IMR-90 (cell line): ENCODE measurements at regions not wholly inside any gene's neighbourhood (a gene's known extent, or its start where the extent isn't known, plus 50 kb on each side); places are given as distances from the start of the nearest gene placed in this dataset.

Experiments used
- ATAC-seq: fragments of 200-7000 bp; cut with Tn5 transposase; 2 replicates; pipeline ENCODE4 v1.9.1; 2020; ENCODE audit warnings: low read depth, mild to moderate bottlenecking, moderate library complexity
- BruUV-seq: library from RNA; stranded (reverse); fragments of 400-500 nt; replicated peaks from 2 replicates; lab custom pipeline; 2021; lab: Mats Ljungman, UMichigan
- CTCF ChIA-PET: fragments of 300-600 bp; formaldehyde crosslinking; extraction: SDS; loops from one replicate; lab custom pipeline; 2021; ENCODE audit warnings: antibody characterized with exemption; lab: Yijun Ruan, JAX
- POLR2A ChIA-PET: fragments of 300-600 bp; sonication (Branson Sonifier 250); formaldehyde crosslinking; loops from one replicate; lab custom pipeline; 2022; ENCODE audit warnings: antibody characterized with exemption; ENCODE audit not compliant: unreplicated experiment; lab: Charles Lee
- DNase-seq: peaks from one replicate; pipeline ENCODE4 v3.0.0; 2013
- H2AFZ ChIP-seq: replicated peaks from 2 replicates; pipeline ENCODE3; 2013; ENCODE audit warnings: low read length, mild to moderate bottlenecking; ENCODE audit not compliant: poor library complexity
- H2AK5ac ChIP-seq: 2 replicates; pipeline ENCODE4 v1.6.1; 2013; ENCODE audit warnings: low read depth, low read length, inconsistent platforms
- H2AK9ac ChIP-seq: replicated peaks from 2 replicates; pipeline ENCODE3; 2013; ENCODE audit warnings: mild to moderate bottlenecking, low read depth, low read length, moderate library complexity; ENCODE audit not compliant: poor library complexity
- H2BK120ac ChIP-seq: 2 replicates; pipeline ENCODE4 v1.6.1; 2013; ENCODE audit warnings: low read depth, low read length, inconsistent platforms
- H2BK15ac ChIP-seq: 3 replicates; pipeline ENCODE4 v1.6.1; 2013; ENCODE audit warnings: low read depth, low read length, inconsistent platforms
- H2BK20ac ChIP-seq: 2 replicates; pipeline ENCODE4 v1.6.1; 2013; ENCODE audit warnings: low read depth, mild to moderate bottlenecking, inconsistent platforms, low read length, moderate library complexity
- H2BK5ac ChIP-seq: 2 replicates; pipeline ENCODE4 v1.6.1; 2013; ENCODE audit warnings: mild to moderate bottlenecking, low read depth, low read length, inconsistent platforms; ENCODE audit not compliant: poor library complexity, severe bottlenecking
- H3K14ac ChIP-seq: replicated peaks from 2 replicates; pipeline ENCODE4 v1.6.1; 2013; ENCODE audit warnings: low read depth, low read length, inconsistent platforms
- H3K18ac ChIP-seq: 2 replicates; pipeline ENCODE4 v1.6.1; 2013; ENCODE audit warnings: low read depth, low read length, control low read depth
- H3K23ac ChIP-seq: 2 replicates; pipeline ENCODE4 v1.6.1; 2013; ENCODE audit warnings: low read depth, low read length, inconsistent platforms
- H3K27ac ChIP-seq: 2 replicates; pipeline ENCODE4 v1.5.1; 2013; ENCODE audit warnings: mild to moderate bottlenecking, control low read depth, low read length; ENCODE audit not compliant: insufficient read depth
- H3K27me3 ChIP-seq: 2 replicates; pipeline ENCODE4 v1.6.1; 2013; ENCODE audit warnings: low read length; ENCODE audit not compliant: control insufficient read depth, insufficient read depth
- H3K36me3 ChIP-seq: 2 replicates; pipeline ENCODE4 v1.6.1; 2013; ENCODE audit warnings: low read length, mixed read lengths; ENCODE audit not compliant: control insufficient read depth, insufficient read depth
- H3K4ac ChIP-seq: 2 replicates; pipeline ENCODE4 v1.6.1; 2013; ENCODE audit warnings: low read depth, low read length, inconsistent platforms
- H3K4me1 ChIP-seq: 2 replicates; pipeline ENCODE4 v1.6.1; 2013; ENCODE audit warnings: low read length, mixed read lengths; ENCODE audit not compliant: control insufficient read depth, insufficient read depth
- H3K4me2 ChIP-seq: 2 replicates; pipeline ENCODE4 v1.6.1; 2013; ENCODE audit warnings: low read depth, mild to moderate bottlenecking, control low read depth, low read length, moderate library complexity
- H3K4me3 ChIP-seq: 2 replicates; pipeline ENCODE4 v1.5.1; 2013; ENCODE audit warnings: low read depth, mild to moderate bottlenecking, control low read depth, low read length, moderate library complexity; ENCODE audit not compliant: insufficient read depth
- H3K56ac ChIP-seq: 2 replicates; pipeline ENCODE4 v1.6.1; 2013; ENCODE audit warnings: low read length, inconsistent platforms; ENCODE audit not compliant: insufficient read depth; ENCODE audit errors: extremely low read depth
- H3K79me1 ChIP-seq, 2 experiments: 2 replicates each; pipeline ENCODE4 v1.6.1; 2013; ENCODE audit warnings: low read length in 2 of 2, inconsistent platforms in 1 of 2, low read depth in 1 of 2
- H3K9ac ChIP-seq: 2 replicates; pipeline ENCODE4 v1.6.1; 2013; ENCODE audit warnings: low read depth, low read length, control low read depth
- H3K9me1 ChIP-seq: 2 replicates; pipeline ENCODE4 v1.6.1; 2013; ENCODE audit warnings: low read length, inconsistent platforms; ENCODE audit not compliant: insufficient read depth
- H3K9me3 ChIP-seq: 2 replicates; pipeline ENCODE4 v1.6.1; 2013; ENCODE audit warnings: low read length; ENCODE audit not compliant: control insufficient read depth, insufficient read depth
- H4K20me1 ChIP-seq: 2 replicates; pipeline ENCODE4 v1.6.1; 2013; ENCODE audit warnings: low read length, inconsistent platforms; ENCODE audit not compliant: insufficient read depth
- H4K5ac ChIP-seq: 2 replicates; pipeline ENCODE4 v1.6.1; 2013; ENCODE audit warnings: mild to moderate bottlenecking, low read depth, low read length, control low read depth
- H4K8ac ChIP-seq, 2 experiments: 2 replicates each; pipeline ENCODE4 v1.6.1; 2013; ENCODE audit warnings: low read depth in 2 of 2, low read length in 2 of 2, control low read depth in 1 of 2, inconsistent platforms in 1 of 2
- H4K91ac ChIP-seq: 2 replicates; pipeline ENCODE4 v1.6.1; 2013; ENCODE audit warnings: low read depth, low read length, inconsistent platforms; ENCODE audit not compliant: insufficient read depth
- BHLHE40 ChIP-seq: fragments of 150-350 bp; IDR thresholded peaks from 2 replicates; pipeline ENCODE4 v1.6.1; 2016; ENCODE audit warnings: mild to moderate bottlenecking, low read depth, low read length
- CEBPB ChIP-seq: IDR thresholded peaks from 2 replicates; pipeline ENCODE4 v1.6.1; 2012; ENCODE audit warnings: low read depth, low read length, improper control_type of control experiment
- CHD1 ChIP-seq: IDR thresholded peaks from 2 replicates; pipeline ENCODE4 v1.6.1; 2012; ENCODE audit warnings: low read depth, low read length, improper control_type of control experiment
- FOS ChIP-seq: fragments of 150-350 bp; IDR thresholded peaks from 2 replicates; pipeline ENCODE4 v1.6.1; 2016; ENCODE audit warnings: low read depth, low read length
- MAFK ChIP-seq: IDR thresholded peaks from 2 replicates; pipeline ENCODE4 v1.6.1; 2012; ENCODE audit warnings: low read depth, low read length, improper control_type of control experiment
- MAZ ChIP-seq: IDR thresholded peaks from 2 replicates; pipeline ENCODE4 v1.6.1; 2012; ENCODE audit warnings: low read depth, mild to moderate bottlenecking, low read length, improper control_type of control experiment, moderate library complexity, borderline replicate concordance
- MXI1 ChIP-seq: IDR thresholded peaks from 2 replicates; pipeline ENCODE4 v1.6.1; 2012; ENCODE audit warnings: low read depth, mild to moderate bottlenecking, low read length, moderate library complexity, borderline replicate concordance
- NFE2L2 ChIP-seq: fragments of 150-350 bp; IDR thresholded peaks from 2 replicates; pipeline ENCODE4 v1.6.1; 2016; ENCODE audit warnings: low read depth, mild to moderate bottlenecking, low read length
- POLR2A ChIP-seq: IDR thresholded peaks from 2 replicates; pipeline ENCODE4 v1.6.1; 2012; ENCODE audit warnings: mild to moderate bottlenecking, low read depth, low read length
- RAD21 ChIP-seq: IDR thresholded peaks from 2 replicates; pipeline ENCODE4 v1.6.1; 2012; ENCODE audit warnings: low read length, improper control_type of control experiment
- RCOR1 ChIP-seq: IDR thresholded peaks from 2 replicates; pipeline ENCODE4 v1.6.1; 2012; ENCODE audit warnings: mild to moderate bottlenecking, low read length, improper control_type of control experiment; ENCODE audit not compliant: insufficient replicate concordance
- RFX5 ChIP-seq: IDR thresholded peaks from 2 replicates; pipeline ENCODE4 v1.8.0; 2012; ENCODE audit warnings: low read depth, mild to moderate bottlenecking, low read length, moderate library complexity
- SMC3 ChIP-seq: fragments of 150-350 bp; IDR thresholded peaks from 2 replicates; pipeline ENCODE4 v1.6.1; 2016; ENCODE audit warnings: low read depth, mild to moderate bottlenecking, antibody characterized with exemption, low read length, moderate library complexity
- WGBS, 2 experiments: methylation state at CpG; one replicate each; pipeline versions ENCODE4 v1.1.5 to v1.1.7; 2013; ENCODE audit warnings: missing lambda C conversion rate in 2 of 2; ENCODE audit not compliant: insufficient read length in 1 of 2; ENCODE audit errors: extremely low coverage in 2 of 2; 5-methylcytosine and 5-hydroxymethylcytosine counted together
- dilution Hi-C: fragments of 300-500 bp; cut with HindIII; formaldehyde crosslinking; loops from one replicate; pipeline ENCODE4 v1.14.3; 2018; ENCODE audit warnings: low sequenced_read_pairs; ENCODE audit not compliant: unreplicated experiment
- in situ Hi-C: fragments of 300-500 bp; cut with MboI; formaldehyde crosslinking; loops from 3 replicates; pipeline ENCODE4 v1.14.3; 2019; ENCODE audit warnings: low sequenced_read_pairs, inconsistent platforms, mixed read lengths
- intact Hi-C: fragments of 100-400 bp; cut with micrococcal nuclease; formaldehyde crosslinking; loops from 2 replicates; pipeline ENCODE4 v1.10.0; 2022
- TF ChIP-seq, protein P1 (sequence below): conservative IDR thresholded peaks from 2 replicates; pipeline ENCODE4 v1.5.1; 2012; ENCODE audit warnings: mild to moderate bottlenecking, low read depth, low read length, improper control_type of control experiment
- TF ChIP-seq, protein P2 (sequence below): fragments of 150-350 bp; IDR thresholded peaks from 2 replicates; pipeline ENCODE4 v1.6.1; 2016; ENCODE audit warnings: low read depth, mild to moderate bottlenecking, low read length, moderate library complexity, borderline replicate concordance
- TF ChIP-seq, protein P3 (sequence below): fragments of 150-350 bp; IDR thresholded peaks from 2 replicates; pipeline ENCODE4 v1.6.1; 2017; ENCODE audit warnings: mild to moderate bottlenecking, antibody characterized with exemption, low read length, low read depth

DNA sequence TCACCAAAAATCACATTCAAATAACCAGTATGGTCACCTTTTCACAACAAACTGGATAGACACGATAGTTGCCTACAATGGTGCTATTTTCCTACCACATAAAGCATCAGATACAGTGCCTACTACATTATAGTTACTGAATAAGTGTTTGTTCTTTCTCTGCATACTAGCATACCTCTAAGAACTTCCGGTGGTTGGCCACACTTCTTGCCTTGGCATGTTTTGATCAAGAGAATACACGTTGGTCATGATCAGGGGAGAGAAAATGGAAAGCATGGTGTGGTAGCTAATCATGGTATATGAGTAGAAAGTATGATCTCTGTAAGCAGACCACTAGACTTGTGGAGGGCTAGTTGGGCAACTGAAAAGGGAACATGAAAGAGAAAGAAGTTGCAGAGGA, 322.8 kb upstream of the DIAPH2 start:
- Histone ChIP-seq H3K27ac (no peak overlapping the region), H3K4me1 (no peaks in the 10 kb centered on the region), H4K5ac (no peak overlapping the region), H3K9me3 (no peaks in the 10 kb centered on the region), H2BK120ac (no peak overlapping the region), H3K18ac (no peak overlapping the region), H3K4me3 (no peak overlapping the region), H2AK9ac (no peak overlapping the region), H3K14ac (no peak overlapping the region), H2BK15ac (no peak overlapping the region), H2BK20ac (no peak overlapping the region), H2BK5ac (no peak overlapping the region), H2AK5ac (no peak overlapping the region), H4K8ac (no peak overlapping the region), H3K4ac (no peak overlapping the region), H2AFZ (no peak overlapping the region), H3K23ac (no peak overlapping the region), H3K9ac (no peak overlapping the region), H4K20me1 (no peaks in the 10 kb centered on the region), H3K56ac (no peak overlapping the region), H3K9me1 (no peaks in the 10 kb centered on the region), H4K91ac (no peak overlapping the region), H3K27me3 (no peaks in the 10 kb centered on the region; the same call in 1 of the 2 replicates), H3K4me2 (no peak overlapping the region), H3K79me1 (no peaks in the 10 kb centered on the region), H3K36me3 (no peaks in the 10 kb centered on the region)
- in situ Hi-C loops: no loop called here
- CTCF ChIA-PET: no interaction called here
- no TSS peak for BruUV-seq
- POLR2A ChIA-PET: no interaction called here
- dilution Hi-C loops: no loop called here
- no peak for ATAC-seq
- TF ChIP-seq, protein P1, sequence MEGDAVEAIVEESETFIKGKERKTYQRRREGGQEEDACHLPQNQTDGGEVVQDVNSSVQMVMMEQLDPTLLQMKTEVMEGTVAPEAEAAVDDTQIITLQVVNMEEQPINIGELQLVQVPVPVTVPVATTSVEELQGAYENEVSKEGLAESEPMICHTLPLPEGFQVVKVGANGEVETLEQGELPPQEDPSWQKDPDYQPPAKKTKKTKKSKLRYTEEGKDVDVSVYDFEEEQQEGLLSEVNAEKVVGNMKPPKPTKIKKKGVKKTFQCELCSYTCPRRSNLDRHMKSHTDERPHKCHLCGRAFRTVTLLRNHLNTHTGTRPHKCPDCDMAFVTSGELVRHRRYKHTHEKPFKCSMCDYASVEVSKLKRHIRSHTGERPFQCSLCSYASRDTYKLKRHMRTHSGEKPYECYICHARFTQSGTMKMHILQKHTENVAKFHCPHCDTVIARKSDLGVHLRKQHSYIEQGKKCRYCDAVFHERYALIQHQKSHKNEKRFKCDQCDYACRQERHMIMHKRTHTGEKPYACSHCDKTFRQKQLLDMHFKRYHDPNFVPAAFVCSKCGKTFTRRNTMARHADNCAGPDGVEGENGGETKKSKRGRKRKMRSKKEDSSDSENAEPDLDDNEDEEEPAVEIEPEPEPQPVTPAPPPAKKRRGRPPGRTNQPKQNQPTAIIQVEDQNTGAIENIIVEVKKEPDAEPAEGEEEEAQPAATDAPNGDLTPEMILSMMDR: no peak
- TF ChIP-seq RAD21: no peak
- no peak for TF ChIP-seq SMC3
- TF ChIP-seq RCOR1: no peak
- TF ChIP-seq MAZ: no peak
- no peak for TF ChIP-seq CEBPB
- no peak for TF ChIP-seq MXI1
- TF ChIP-seq, protein P2, sequence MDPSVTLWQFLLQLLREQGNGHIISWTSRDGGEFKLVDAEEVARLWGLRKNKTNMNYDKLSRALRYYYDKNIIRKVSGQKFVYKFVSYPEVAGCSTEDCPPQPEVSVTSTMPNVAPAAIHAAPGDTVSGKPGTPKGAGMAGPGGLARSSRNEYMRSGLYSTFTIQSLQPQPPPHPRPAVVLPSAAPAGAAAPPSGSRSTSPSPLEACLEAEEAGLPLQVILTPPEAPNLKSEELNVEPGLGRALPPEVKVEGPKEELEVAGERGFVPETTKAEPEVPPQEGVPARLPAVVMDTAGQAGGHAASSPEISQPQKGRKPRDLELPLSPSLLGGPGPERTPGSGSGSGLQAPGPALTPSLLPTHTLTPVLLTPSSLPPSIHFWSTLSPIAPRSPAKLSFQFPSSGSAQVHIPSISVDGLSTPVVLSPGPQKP: no peak
- TF ChIP-seq, protein P3, sequence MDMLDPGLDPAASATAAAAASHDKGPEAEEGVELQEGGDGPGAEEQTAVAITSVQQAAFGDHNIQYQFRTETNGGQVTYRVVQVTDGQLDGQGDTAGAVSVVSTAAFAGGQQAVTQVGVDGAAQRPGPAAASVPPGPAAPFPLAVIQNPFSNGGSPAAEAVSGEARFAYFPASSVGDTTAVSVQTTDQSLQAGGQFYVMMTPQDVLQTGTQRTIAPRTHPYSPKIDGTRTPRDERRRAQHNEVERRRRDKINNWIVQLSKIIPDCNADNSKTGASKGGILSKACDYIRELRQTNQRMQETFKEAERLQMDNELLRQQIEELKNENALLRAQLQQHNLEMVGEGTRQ: no peak
- no peak for TF ChIP-seq NFE2L2
- no peak for TF ChIP-seq FOS
- no peak for TF ChIP-seq RFX5
- TF ChIP-seq CHD1: no peak
- no peak for TF ChIP-seq BHLHE40
- no peak for TF ChIP-seq MAFK
- TF ChIP-seq POLR2A: no peak
- intact Hi-C loops: no loop called here
- DNase-seq: no peak
- no CpG with 5 or more reads among the region's 3 CpGs for WGBS, 2 experiments
